ENCODE measurements at regions not wholly inside any gene's neighbourhood (a gene's known extent, or its start where the extent isn't known, plus 50 kb on each side); places are given as distances from the start of the nearest gene placed in this dataset.

- Histone ChIP-seq H2BK120ac (ENCODE audit: low read depth, low read length, poor library complexity, severe bottlenecking) (no peak overlapping the region), H2BK5ac (ENCODE audit: insufficient read length, low read length) (no peak overlapping the region), H3K23ac (ENCODE audit: insufficient read length, low read depth, low read length) (no peak overlapping the region), H2BK12ac (ENCODE audit: insufficient read length, low read depth, low read length) (no peak overlapping the region), H3K27ac (ENCODE audit: insufficient read length, low read depth, low read length) (no peak overlapping the region), H3K27me3 (ENCODE audit: insufficient read depth, low read length) (no peaks in the 10 kb centered on the region), H4K8ac (replicated peaks; ENCODE audit: insufficient read length, low read depth, low read length) (no peak overlapping the region), H3T11ph (ENCODE audit: low read length) (no peak overlapping the region), H3K23me2 (ENCODE audit: insufficient read length, low read depth, low read length, poor library complexity, severe bottlenecking) (no peaks in the 10 kb centered on the region), H3K18ac (ENCODE audit: insufficient read length, low read depth, low read length) (no peak overlapping the region), H2BK20ac (ENCODE audit: low read depth, low read length, poor library complexity, severe bottlenecking) (no peak overlapping the region), H2AFZ (ENCODE audit: low read length) (no peak overlapping the region), H3K4me2 (ENCODE audit: insufficient read depth, insufficient read length, low read length) (no peak overlapping the region), H3K4me1 (ENCODE audit: insufficient read depth, low read length) (no peaks in the 10 kb centered on the region), H3K9ac (ENCODE audit: extremely low read depth, insufficient read length, low read length) (no peak overlapping the region), H3K4ac (ENCODE audit: low read depth, low read length) (no peak overlapping the region), H4K5ac (ENCODE audit: insufficient read length, low read depth, low read length) (no peak overlapping the region), H4K20me1 (ENCODE audit: control insufficient read depth, insufficient read depth, insufficient read length) (no peaks in the 10 kb centered on the region), H2BK15ac (ENCODE audit: low read depth, low read length) (no peak overlapping the region), H3K79me1 (ENCODE audit: insufficient read depth, low read depth, low read length, poor library complexity, severe bottlenecking) (no peaks in the 10 kb centered on the region), H3K56ac (ENCODE audit: insufficient read length, low read depth, low read length) (no peak overlapping the region), H3K79me2 (ENCODE audit: insufficient read depth, low read length) (no peaks in the 10 kb centered on the region), H2AK5ac (ENCODE audit: insufficient read length, low read length) (no peak overlapping the region), H3K9me3 (ENCODE audit: control insufficient read depth, low read depth, low read length) (no peaks in the 10 kb centered on the region), H3K14ac (ENCODE audit: insufficient read depth, low read length) (no peak overlapping the region), H4K91ac (ENCODE audit: insufficient read length, low read depth, low read length) (no peak overlapping the region)
- Mint-ChIP-seq H3K9me3 (no peaks in the 10 kb centered on the region; a peak in 2 of 5 replicates), H3K27ac (no peak overlapping the region), H3K4me3 (no peak overlapping the region), H3K36me3 (ENCODE audit: insufficient read depth in 1 of 3, low read depth in 3 of 3) (no peaks in the 10 kb centered on the region; a peak in 1 of 7 replicates), H3K27me3 (ENCODE audit: low read depth) (peaks cover 47% of the 10 kb centered on the region), H3K4me1 (peaks cover 4 to 9% of the 10 kb centered on the region in 2 experiments)
- DNase-seq: no peak
- TF ChIP-seq CTCF (conservative IDR thresholded peaks at IDR 0.05): no peak; the same call in 2 of the 3 replicates
- WGBS (ENCODE audit: extremely low coverage, insufficient read length, low lambda C conversion rate): no CpG with 5 or more reads among the region's 2 CpGs
These were observed 668.7 kb downstream of the SLC4A3 start for GRCh38 chr2:220296174-220296573.
